ENCODE measurements at regions not wholly inside any gene's neighbourhood (a gene's known extent, or its start where the extent isn't known, plus 50 kb on each side); places are given as distances from the start of the nearest gene placed in this dataset.

DNA sequence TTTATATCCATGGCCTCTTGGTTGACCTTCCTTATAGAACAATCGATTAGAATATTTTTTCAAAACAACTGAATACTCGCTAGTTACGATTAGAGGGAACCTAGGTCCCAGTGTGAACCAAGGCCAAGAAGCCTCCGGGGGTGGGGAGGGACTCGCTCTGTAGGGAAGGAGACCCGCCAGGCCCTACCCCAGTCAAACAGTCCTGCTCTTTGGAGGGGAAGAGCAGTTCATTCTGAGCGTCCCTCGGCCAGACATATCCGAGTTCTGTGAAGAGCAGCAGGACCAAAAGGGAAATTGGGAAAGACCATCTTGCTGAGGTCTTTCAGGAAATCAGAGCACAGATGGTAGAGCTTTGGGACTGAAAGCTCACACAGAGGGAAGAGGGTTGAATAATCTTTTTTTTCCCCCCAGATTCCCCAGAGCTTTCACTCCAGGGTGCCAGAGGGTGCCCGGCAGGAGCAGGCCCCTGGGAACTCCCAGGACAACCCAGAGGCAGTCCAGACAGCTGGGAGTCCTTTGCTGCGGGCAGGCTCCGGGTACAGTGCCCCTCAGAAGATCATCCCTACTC lies 137.2 kb upstream of the HES1 start:
- TF ChIP-seq, protein P1, sequence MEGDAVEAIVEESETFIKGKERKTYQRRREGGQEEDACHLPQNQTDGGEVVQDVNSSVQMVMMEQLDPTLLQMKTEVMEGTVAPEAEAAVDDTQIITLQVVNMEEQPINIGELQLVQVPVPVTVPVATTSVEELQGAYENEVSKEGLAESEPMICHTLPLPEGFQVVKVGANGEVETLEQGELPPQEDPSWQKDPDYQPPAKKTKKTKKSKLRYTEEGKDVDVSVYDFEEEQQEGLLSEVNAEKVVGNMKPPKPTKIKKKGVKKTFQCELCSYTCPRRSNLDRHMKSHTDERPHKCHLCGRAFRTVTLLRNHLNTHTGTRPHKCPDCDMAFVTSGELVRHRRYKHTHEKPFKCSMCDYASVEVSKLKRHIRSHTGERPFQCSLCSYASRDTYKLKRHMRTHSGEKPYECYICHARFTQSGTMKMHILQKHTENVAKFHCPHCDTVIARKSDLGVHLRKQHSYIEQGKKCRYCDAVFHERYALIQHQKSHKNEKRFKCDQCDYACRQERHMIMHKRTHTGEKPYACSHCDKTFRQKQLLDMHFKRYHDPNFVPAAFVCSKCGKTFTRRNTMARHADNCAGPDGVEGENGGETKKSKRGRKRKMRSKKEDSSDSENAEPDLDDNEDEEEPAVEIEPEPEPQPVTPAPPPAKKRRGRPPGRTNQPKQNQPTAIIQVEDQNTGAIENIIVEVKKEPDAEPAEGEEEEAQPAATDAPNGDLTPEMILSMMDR (IDR thresholded peaks at IDR 0.05), result no peak
- no peak for TF ChIP-seq POLR2A (IDR thresholded peaks at IDR 0.05; ENCODE audit: low read depth)
- TF ChIP-seq EP300 (IDR thresholded peaks at IDR 0.05), result no peak
